ENCODE measurements at regions not wholly inside any gene's neighbourhood (a gene's known extent, or its start where the extent isn't known, plus 50 kb on each side); places are given as distances from the start of the nearest gene placed in this dataset.
A peak's percentile ranks its signal among the peaks of the same experiment; 100 is the strongest.

GRCh38 chr21:41683815-41684214 is 83.0 kb downstream of the RIPK4 start:
- H3K9ac ChIP-seq: no peak overlapping the region
- CTCF ChIA-PET: interaction anchor here (1.5 kb wide), 1 partner anchor 94 kb away, joined by 3 read pairs; no protein-coding TSS in a partner anchor
- TF ChIP-seq REST (IDR thresholded peaks at IDR 0.05; ENCODE audit: low read depth, low read length) (no peak), TEAD4 (IDR thresholded peaks at IDR 0.05; ENCODE audit: borderline replicate concordance, insufficient read depth) (no peak), FOXM1 (IDR thresholded peaks at IDR 0.05; ENCODE audit: low read depth) (no peak), JUND (IDR thresholded peaks at IDR 0.05) (no peak), USF2 (IDR thresholded peaks at IDR 0.05; ENCODE audit: borderline replicate concordance, low read depth, low read length) (no peak)
- H3K4me3 ChIP-seq (ENCODE audit: low read depth in 2 of 2, low read length in 1 of 2): no peak overlapping the region
- no peaks in the 10 kb centered on the region for H3K79me2 ChIP-seq (ENCODE audit: insufficient read depth)
- 85% methylated on average over 6 of the region's 10 CpGs for WGBS (ENCODE audit: low lambda C conversion rate)
- peaks cover 0 to 4% of the 10 kb centered on the region in 2 experiments; a peak in 3 of 4 replicates for H3K4me1 ChIP-seq (ENCODE audit: control insufficient read depth in 1 of 2, insufficient read depth in 2 of 2, low read depth in 1 of 2, low read length in 1 of 2)
- POLR2A ChIA-PET: no interaction called here
- no peak overlapping the region for H3K27ac ChIP-seq (ENCODE audit: low read depth in 2 of 2, low read length in 1 of 2)
- no peaks in the 10 kb centered on the region for H4K20me1 ChIP-seq (ENCODE audit: insufficient read depth)
- DNase-seq: no peak
- no peaks in the 10 kb centered on the region for H3F3A ChIP-seq (replicated peaks; ENCODE audit: insufficient read depth)
- no peaks in the 10 kb centered on the region for H3K36me3 ChIP-seq (replicated peaks in 1 of 2; ENCODE audit: control insufficient read depth in 1 of 2, insufficient read depth in 2 of 2, low read length in 1 of 2)
- H2AFZ ChIP-seq (ENCODE audit: low read depth): peak overlapping the region; percentile 47; the same call in 1 of the 2 replicates
- H3K27me3 ChIP-seq (ENCODE audit: insufficient read depth): no peaks in the 10 kb centered on the region
- H3K9me2 ChIP-seq: no peaks in the 10 kb centered on the region
- H3K4me2 ChIP-seq: no peak overlapping the region
- no peaks in the 10 kb centered on the region for H3K9me3 ChIP-seq

GRCh38 chr21:41682719-41683179 is 84.1 kb downstream of the RIPK4 start:
- ChIA-PET POLR2A (no interaction called here), CTCF (interaction anchor here (1.5 kb wide), 1 partner anchor 95 kb away, joined by 3 read pairs; no protein-coding TSS in a partner anchor)
- peaks cover 3 to 14% of the 10 kb centered on the region in 2 experiments; a peak in 3 of 4 replicates for H3K4me1 ChIP-seq (ENCODE audit: control insufficient read depth in 1 of 2, insufficient read depth in 2 of 2, low read depth in 1 of 2, low read length in 1 of 2)
- H3K9me3 ChIP-seq: no peaks in the 10 kb centered on the region
- no peaks in the 10 kb centered on the region for H3K27me3 ChIP-seq (ENCODE audit: insufficient read depth)
- no peaks in the 10 kb centered on the region for H3F3A ChIP-seq (replicated peaks; ENCODE audit: insufficient read depth)
- 91% methylated on average over 14 of the region's 17 CpGs for WGBS (ENCODE audit: low lambda C conversion rate)
- DNase-seq: no peak
- no peaks in the 10 kb centered on the region for H4K20me1 ChIP-seq (ENCODE audit: insufficient read depth)
- H3K9ac ChIP-seq: no peak overlapping the region
- H3K4me2 ChIP-seq: no peak overlapping the region
- no peak overlapping the region for H3K27ac ChIP-seq (ENCODE audit: low read depth in 2 of 2, low read length in 1 of 2)
- H3K9me2 ChIP-seq: no peaks in the 10 kb centered on the region
- H3K79me2 ChIP-seq (ENCODE audit: insufficient read depth): no peaks in the 10 kb centered on the region
- no peaks in the 10 kb centered on the region for H3K36me3 ChIP-seq (replicated peaks in 1 of 2; ENCODE audit: control insufficient read depth in 1 of 2, insufficient read depth in 2 of 2, low read length in 1 of 2)
- H3K4me3 ChIP-seq (ENCODE audit: low read depth in 2 of 2, low read length in 1 of 2): no peak overlapping the region
- no peak overlapping the region for H2AFZ ChIP-seq (ENCODE audit: low read depth)
- TF ChIP-seq REST (IDR thresholded peaks at IDR 0.05; ENCODE audit: low read depth, low read length) (no peak), RFX5 (IDR thresholded peaks at IDR 0.05; ENCODE audit: low read length) (no peak), RXRA (IDR thresholded peaks at IDR 0.05; ENCODE audit: borderline replicate concordance, low read depth) (no peak), JUND (IDR thresholded peaks at IDR 0.05) (no peak), RCOR1 (IDR thresholded peaks at IDR 0.05; ENCODE audit: low read length) (no peak), MAX (IDR thresholded peaks at IDR 0.05; ENCODE audit: low read depth) (no peak), CTCF (IDR thresholded peaks at IDR 0.05) (no peak), POLR2AphosphoS5 (IDR thresholded peaks at IDR 0.05; ENCODE audit: low read depth, low read length) (no peak), ELF1 (IDR thresholded peaks at IDR 0.05) (no peak), FOXJ3 (CRISPR knock-in tag; IDR thresholded peaks at IDR 0.05) (no peak), EZH2phosphoT487 (IDR thresholded peaks at IDR 0.05; ENCODE audit: borderline replicate concordance, low read depth) (no peak), NRF1 (IDR thresholded peaks at IDR 0.05; ENCODE audit: low read depth, low read length) (no peak), FOSL2 (IDR thresholded peaks at IDR 0.05; ENCODE audit: borderline replicate concordance, low read depth) (no peak), MXI1 (IDR thresholded peaks at IDR 0.05; ENCODE audit: low read depth, low read length) (no peak), FOXM1 (IDR thresholded peaks at IDR 0.05; ENCODE audit: low read depth) (no peak)

All from SK-N-SH (cell line).